Neuronal stem cell (in vitro differentiated cells): ENCODE measurements at regions not wholly inside any gene's neighbourhood (a gene's known extent, or its start where the extent isn't known, plus 50 kb on each side); places are given as distances from the start of the nearest gene placed in this dataset.

ENCODE experiments used
- DNase-seq: peaks from one replicate; pipeline ENCODE4 v3.0.0-alpha.2; 2013; ENCODE audit warnings: low spot score
- H2AFZ ChIP-seq: one replicate; pipeline ENCODE4 v1.6.1; 2013; ENCODE audit warnings: mild to moderate bottlenecking, low read length, inconsistent platforms
- H2AK5ac ChIP-seq: 2 replicates; pipeline ENCODE4 v1.6.1; 2013; ENCODE audit warnings: low read depth, mild to moderate bottlenecking, inconsistent platforms, low read length, moderate library complexity, mixed read lengths
- H2BK120ac ChIP-seq: 2 replicates; pipeline ENCODE4 v1.6.1; 2013; ENCODE audit warnings: low read depth, mild to moderate bottlenecking, inconsistent platforms, low read length, moderate library complexity, mixed read lengths
- H2BK12ac ChIP-seq: one replicate; pipeline ENCODE4 v1.6.1; 2013; ENCODE audit warnings: low read length, inconsistent platforms
- H2BK15ac ChIP-seq: 2 replicates; pipeline ENCODE4 v1.6.1; 2013; ENCODE audit warnings: mild to moderate bottlenecking, low read length, inconsistent platforms, mixed read lengths
- H2BK5ac ChIP-seq: one replicate; pipeline ENCODE4 v1.6.1; 2013; ENCODE audit warnings: inconsistent platforms, mild to moderate bottlenecking, low read length, moderate library complexity
- H3K14ac ChIP-seq: one replicate; pipeline ENCODE4 v1.6.1; 2013; ENCODE audit warnings: low read length, inconsistent platforms
- H3K18ac ChIP-seq: 2 replicates; pipeline ENCODE4 v1.6.1; 2013; ENCODE audit warnings: low read length, inconsistent platforms
- H3K23ac ChIP-seq: 2 replicates; pipeline ENCODE4 v1.6.1; 2013; ENCODE audit warnings: low read depth, mild to moderate bottlenecking, mixed read lengths, low read length, inconsistent platforms; ENCODE audit not compliant: poor library complexity
- H3K27ac ChIP-seq: replicated peaks from 3 replicates; pipeline ENCODE4 v1.5.1; 2013; ENCODE audit warnings: low read length, inconsistent platforms
- H3K27me3 ChIP-seq, 3 experiments: 2 replicates each; pipeline ENCODE4 v1.6.1; 2013; ENCODE audit warnings: low read length in 3 of 3, mild to moderate bottlenecking in 2 of 3, inconsistent platforms in 1 of 3, low read depth in 1 of 3, mixed read lengths in 1 of 3, moderate library complexity in 1 of 3; ENCODE audit not compliant: control insufficient read depth in 3 of 3, insufficient read depth in 3 of 3
- H3K36me3 ChIP-seq, 2 donors: replicated peaks in 1 of 2; 2 replicates each; pipeline ENCODE4 v1.6.1; 2013; ENCODE audit warnings: low read length in 2 of 2; ENCODE audit not compliant: control insufficient read depth in 2 of 2, insufficient read depth in 2 of 2
- H3K4ac ChIP-seq: 2 replicates; pipeline ENCODE4 v1.6.1; 2013; ENCODE audit warnings: inconsistent platforms, mild to moderate bottlenecking, low read length, moderate library complexity
- H3K4me1 ChIP-seq, 2 donors: 1 replicate in 1 of 2; 2 replicates in 1 of 2; pipeline ENCODE4 v1.6.1; 2013; ENCODE audit warnings: low read length in 2 of 2, low read depth in 1 of 2; ENCODE audit not compliant: control insufficient read depth in 2 of 2, insufficient read depth in 1 of 2
- H3K4me2 ChIP-seq: one replicate; pipeline ENCODE4 v1.6.1; 2013; ENCODE audit warnings: mild to moderate bottlenecking, low read length, inconsistent platforms; ENCODE audit not compliant: insufficient read depth, poor library complexity, severe bottlenecking
- H3K4me3 ChIP-seq, 2 donors: 2 replicates each; pipeline ENCODE4 v1.5.1; 2013; ENCODE audit warnings: low read length in 2 of 2, mild to moderate bottlenecking in 2 of 2, inconsistent platforms in 1 of 2, moderate library complexity in 1 of 2
- H3K79me1 ChIP-seq: one replicate; pipeline ENCODE4 v1.6.1; 2013; ENCODE audit warnings: low read depth, mild to moderate bottlenecking, inconsistent platforms, low read length, moderate library complexity
- H3K9ac ChIP-seq: one replicate; pipeline ENCODE4 v1.6.1; 2013; ENCODE audit warnings: mild to moderate bottlenecking, low read depth, low read length, inconsistent platforms; ENCODE audit not compliant: poor library complexity
- H3K9me3 ChIP-seq, 2 donors: replicated peaks in 1 of 2; 2 replicates each; pipeline versions ENCODE3 to v1.6.1; 2013; ENCODE audit warnings: low read length in 2 of 2, mild to moderate bottlenecking in 2 of 2, inconsistent platforms in 1 of 2, low read depth in 1 of 2, mixed read lengths in 1 of 2, moderate library complexity in 1 of 2; ENCODE audit not compliant: control insufficient read depth in 2 of 2, insufficient read depth in 1 of 2
- H4K8ac ChIP-seq: one replicate; pipeline ENCODE4 v1.6.1; 2013; ENCODE audit warnings: low read depth, mild to moderate bottlenecking, inconsistent platforms, low read length, moderate library complexity
- H4K91ac ChIP-seq: one replicate; pipeline ENCODE4 v1.6.1; 2013; ENCODE audit warnings: low read length, low read depth, mild to moderate bottlenecking, inconsistent platforms; ENCODE audit not compliant: poor library complexity
- WGBS, 2 donors: extraction: QIAGEN DNeasy Blood & Tissue Kit; methylation state at CpG; one replicate each; pipeline ENCODE4 v1.1.7; 2013; ENCODE audit warnings: missing lambda C conversion rate in 2 of 2, mixed read lengths in 1 of 2; ENCODE audit not compliant: insufficient read length in 2 of 2, insufficient replicate concordance in 1 of 2; ENCODE audit errors: extremely low coverage in 2 of 2; 5-methylcytosine and 5-hydroxymethylcytosine counted together

DNA sequence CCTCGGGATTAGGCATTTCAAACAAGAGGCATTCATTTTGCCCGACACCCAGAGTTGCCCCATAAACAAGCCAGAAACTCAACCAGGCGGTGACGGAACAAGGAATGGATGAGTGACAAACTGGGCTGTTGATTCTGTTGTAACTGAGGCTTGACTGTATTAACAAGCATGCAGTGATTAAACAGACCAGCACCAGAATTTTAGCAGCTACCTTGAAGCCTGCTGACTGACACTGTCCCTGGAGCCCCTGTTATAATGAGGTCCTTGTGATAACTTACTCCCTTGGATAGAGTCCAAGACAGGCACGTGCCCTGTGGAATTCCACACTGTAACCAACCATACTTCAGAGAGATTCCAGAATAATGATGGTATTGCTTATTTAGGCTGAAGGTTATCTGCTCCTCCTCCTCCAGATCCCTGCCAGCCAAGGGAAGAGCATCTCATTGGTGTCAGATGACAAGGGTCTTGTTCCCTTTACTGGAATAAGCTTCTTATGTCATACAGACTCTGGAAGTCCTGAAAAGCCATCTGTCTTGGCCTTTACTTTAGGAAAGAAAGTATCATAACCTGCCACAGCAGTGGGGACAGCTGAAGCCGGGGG, 97.1 kb upstream of the RMDN2 start:
- no peak overlapping the region for H2BK120ac ChIP-seq
- WGBS, 2 donors = no CpG with 5 or more reads among the region's 6 CpGs
- DNase-seq = no peak
- no peak overlapping the region for H3K4me2 ChIP-seq
- H2AFZ ChIP-seq = no peak overlapping the region
- peaks cover 0 to 3% of the 10 kb centered on the region in 2 donors for H3K4me1 ChIP-seq
- H3K27me3 ChIP-seq = no peaks in the 10 kb centered on the region
- H4K8ac ChIP-seq = no peak overlapping the region
- no peak overlapping the region for H3K23ac ChIP-seq
- H2BK5ac ChIP-seq = no peak overlapping the region
- no peak overlapping the region for H2BK15ac ChIP-seq
- no peak overlapping the region for H3K18ac ChIP-seq
- no peak overlapping the region for H2BK12ac ChIP-seq
- no peaks in the 10 kb centered on the region for H3K9me3 ChIP-seq
- H3K4ac ChIP-seq = no peak overlapping the region
- no peak overlapping the region for H3K9ac ChIP-seq
- no peaks in the 10 kb centered on the region for H3K36me3 ChIP-seq
- H4K91ac ChIP-seq = no peak overlapping the region
- no peak overlapping the region for H3K14ac ChIP-seq
- no peak overlapping the region for H2AK5ac ChIP-seq
- H3K79me1 ChIP-seq = no peaks in the 10 kb centered on the region
- no peak overlapping the region for H3K4me3 ChIP-seq
- no peak overlapping the region for H3K27ac ChIP-seq

DNA sequence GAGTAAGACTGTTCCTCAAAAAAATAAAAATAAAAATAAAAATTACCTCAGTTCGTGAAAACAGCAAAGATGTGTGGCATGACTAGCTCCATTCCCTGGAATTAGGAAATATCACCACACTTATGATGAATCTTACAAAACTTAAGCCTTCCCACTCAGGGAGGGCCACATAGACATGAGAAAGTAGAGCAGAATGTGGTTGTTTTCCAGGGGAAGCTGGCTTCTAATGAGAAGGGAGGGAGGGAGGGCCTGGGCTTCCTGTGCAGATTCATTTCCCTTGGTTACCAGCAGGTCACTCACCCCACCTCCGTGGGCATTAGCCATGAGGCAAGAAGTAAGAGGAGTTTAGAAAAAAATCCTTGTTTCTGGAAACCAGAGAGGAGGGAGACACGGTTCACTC, 95.9 kb upstream of the RMDN2 start:
- Histone ChIP-seq H3K79me1 (no peaks in the 10 kb centered on the region), H3K9me3 (no peaks in the 10 kb centered on the region), H2BK15ac (no peak overlapping the region), H2BK5ac (no peak overlapping the region), H3K27ac (no peak overlapping the region), H3K4ac (no peak overlapping the region), H4K8ac (no peak overlapping the region), H3K4me2 (no peak overlapping the region), H2AK5ac (no peak overlapping the region), H2BK120ac (no peak overlapping the region), H2AFZ (no peak overlapping the region), H3K27me3 (no peaks in the 10 kb centered on the region), H2BK12ac (no peak overlapping the region), H3K4me3 (no peak overlapping the region), H3K9ac (no peak overlapping the region), H4K91ac (no peak overlapping the region), H3K18ac (no peak overlapping the region), H3K4me1 (peaks cover 0 to 3% of the 10 kb centered on the region in 2 donors), H3K36me3 (no peaks in the 10 kb centered on the region), H3K14ac (no peak overlapping the region), H3K23ac (no peak overlapping the region)
- no peak for DNase-seq
- no CpG with 5 or more reads among the region's 3 CpGs for WGBS, 2 donors

DNA sequence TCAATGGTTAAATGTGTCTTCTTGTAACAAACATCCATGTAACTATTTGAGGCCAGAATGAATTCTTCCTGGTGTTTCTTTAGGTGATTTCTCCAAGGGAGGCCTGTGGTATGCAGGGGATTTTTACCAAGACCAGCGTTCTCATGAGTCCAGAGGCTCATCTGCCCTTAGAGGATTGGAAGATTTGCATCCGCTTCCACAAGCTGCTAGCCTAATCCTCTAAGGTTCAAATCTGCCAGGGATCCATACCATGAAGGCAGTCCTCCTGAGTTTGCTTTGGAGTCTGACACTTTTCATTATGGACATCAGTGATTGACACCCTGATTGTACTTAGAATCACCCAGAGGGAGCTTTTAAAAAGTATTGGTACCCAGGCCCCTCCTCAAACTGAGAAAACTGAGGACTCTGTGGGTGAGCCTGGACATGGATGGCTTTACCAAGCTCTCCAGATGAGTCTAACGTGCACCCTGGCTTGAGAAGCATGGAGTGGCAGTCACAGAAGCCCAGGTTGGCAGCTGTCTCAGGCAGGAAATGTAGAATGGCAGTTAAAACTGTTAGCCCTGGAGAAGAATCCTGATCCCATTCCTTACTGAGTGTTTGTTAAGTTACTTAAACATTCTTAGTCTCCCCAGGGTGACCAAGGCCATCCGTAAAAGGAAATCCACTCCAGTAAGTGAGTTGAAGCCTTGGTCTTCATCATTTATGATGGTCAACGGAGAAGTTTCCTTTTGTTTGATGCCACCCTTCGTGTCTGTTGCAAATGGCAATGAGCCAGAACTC, 95.3 kb upstream of the RMDN2 start:
- Histone ChIP-seq H3K14ac (no peak overlapping the region), H3K4me2 (no peak overlapping the region), H3K4me1 (peaks cover 0 to 3% of the 10 kb centered on the region in 2 donors), H3K27ac (no peak overlapping the region), H3K79me1 (no peaks in the 10 kb centered on the region), H2AK5ac (no peak overlapping the region), H3K9ac (no peak overlapping the region), H2BK15ac (no peak overlapping the region), H3K23ac (no peak overlapping the region), H3K4ac (no peak overlapping the region), H3K27me3 (no peaks in the 10 kb centered on the region), H2BK120ac (no peak overlapping the region), H2BK12ac (no peak overlapping the region), H2AFZ (no peak overlapping the region), H2BK5ac (no peak overlapping the region), H3K18ac (no peak overlapping the region), H4K91ac (no peak overlapping the region), H4K8ac (no peak overlapping the region), H3K36me3 (no peaks in the 10 kb centered on the region), H3K4me3 (no peak overlapping the region), H3K9me3 (no peaks in the 10 kb centered on the region)
- DNase-seq = no peak
- no CpG with 5 or more reads among the region's 6 CpGs for WGBS, 2 donors

DNA sequence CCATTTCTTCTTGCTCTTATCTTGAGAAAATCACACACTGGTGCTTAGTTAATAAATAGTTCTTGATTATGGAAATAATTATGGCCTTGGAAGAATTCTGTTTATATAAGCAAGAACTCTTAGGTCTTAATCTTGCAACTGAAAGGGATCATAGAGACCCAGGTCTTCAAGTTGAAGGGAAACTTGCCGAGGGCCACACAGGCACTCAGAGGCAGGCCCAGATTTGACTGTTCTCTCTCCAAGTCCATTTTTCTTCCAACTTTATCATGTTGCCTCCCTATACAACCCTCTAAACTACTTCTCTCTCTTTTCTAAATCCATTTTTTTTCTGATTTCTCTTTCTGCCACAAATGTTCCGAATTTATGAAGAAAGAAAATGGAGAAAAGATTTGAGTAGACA, 94.5 kb upstream of the RMDN2 start:
- Histone ChIP-seq H2BK120ac (no peak overlapping the region), H3K14ac (no peak overlapping the region), H2BK12ac (no peak overlapping the region), H3K4me2 (no peak overlapping the region), H3K4me1 (peaks cover 0 to 3% of the 10 kb centered on the region in 2 donors), H2BK5ac (no peak overlapping the region), H4K91ac (no peak overlapping the region), H2AFZ (no peak overlapping the region), H3K23ac (no peak overlapping the region), H3K36me3 (no peaks in the 10 kb centered on the region), H2AK5ac (no peak overlapping the region), H4K8ac (no peak overlapping the region), H3K27ac (no peak overlapping the region), H2BK15ac (no peak overlapping the region), H3K4ac (no peak overlapping the region), H3K4me3 (no peak overlapping the region), H3K27me3 (no peaks in the 10 kb centered on the region), H3K79me1 (no peaks in the 10 kb centered on the region), H3K18ac (no peak overlapping the region), H3K9me3 (no peaks in the 10 kb centered on the region), H3K9ac (no peak overlapping the region)
- DNase-seq = no peak
- WGBS, 2 donors = no CpG with 5 or more reads among the region's 2 CpGs
